Left ventricle myocardium inferior (tissue), 1 donor: ENCODE measurements at regions not wholly inside any gene's neighbourhood (a gene's known extent, or its start where the extent isn't known, plus 50 kb on each side); places are given as distances from the start of the nearest gene placed in this dataset.

Source experiments
- DNase-seq: peaks from one replicate; pipeline ENCODE4 v3.0.0-alpha.2; 2020
- H3K27ac ChIP-seq: fragments of 200-600 bp; replicated peaks from 2 replicates; pipeline ENCODE4 v1.8.0; 2021
- H3K27me3 ChIP-seq: fragments of 200-600 bp; 2 replicates; pipeline ENCODE4 v1.8.0; 2021; ENCODE audit warnings: low read depth
- H3K36me3 ChIP-seq: fragments of 200-600 bp; 2 replicates; pipeline ENCODE4 v1.8.0; 2021
- H3K4me1 ChIP-seq: fragments of 200-600 bp; 2 replicates; pipeline ENCODE4 v1.8.0; 2021
- H3K4me3 ChIP-seq: fragments of 200-600 bp; 2 replicates; pipeline ENCODE4 v1.8.0; 2021; ENCODE audit warnings: mild to moderate bottlenecking, moderate library complexity
- H3K9me3 ChIP-seq: fragments of 200-600 bp; replicated peaks from 2 replicates; pipeline ENCODE4 v1.8.0; 2021
- CTCF ChIP-seq: fragments of 200-600 bp; IDR thresholded peaks from 2 replicates; pipeline ENCODE4 v1.8.0; 2021; ENCODE audit warnings: antibody characterized with exemption, mild to moderate bottlenecking, borderline replicate concordance
- intact Hi-C: fragments of 100-400 bp; cut with micrococcal nuclease; formaldehyde crosslinking; loops from one replicate; pipeline ENCODE4 v1.11.0; 2022
- donor health status: DM: no; HTN: yes; CAD: no; lungs with severe emphysema.

GRCh38 chr5:175328687-175329086 is 115.3 kb downstream of the DRD1 start:
- H3K9me3 ChIP-seq: no peaks in the 10 kb centered on the region
- no peak overlapping the region for H3K4me3 ChIP-seq
- no peak for TF ChIP-seq CTCF
- H3K27ac ChIP-seq: no peak overlapping the region
- DNase-seq: no peak
- no peaks in the 10 kb centered on the region for H3K36me3 ChIP-seq
- intact Hi-C loops: no loop called here
- no peaks in the 10 kb centered on the region for H3K4me1 ChIP-seq
- H3K27me3 ChIP-seq: no peaks in the 10 kb centered on the region

GRCh38 chr5:175328176-175328575 is 115.8 kb downstream of the DRD1 start:
- TF ChIP-seq CTCF: no peak
- intact Hi-C loops: no loop called here
- H3K4me3 ChIP-seq: no peak overlapping the region

GRCh38 chr5:175325681-175326080 is 118.3 kb downstream of the DRD1 start:
- no peaks in the 10 kb centered on the region for H3K4me1 ChIP-seq
- H3K27me3 ChIP-seq: no peaks in the 10 kb centered on the region
- H3K36me3 ChIP-seq: no peaks in the 10 kb centered on the region
- no peak for TF ChIP-seq CTCF
- intact Hi-C loops: no loop called here
- DNase-seq: no peak
- no peaks in the 10 kb centered on the region for H3K9me3 ChIP-seq
- no peak overlapping the region for H3K27ac ChIP-seq
- H3K4me3 ChIP-seq: no peak overlapping the region

More at GRCh38 chr5:175328176-175328575, 115.8 kb downstream of the DRD1 start:
- no peak for DNase-seq
- H3K36me3 ChIP-seq: no peaks in the 10 kb centered on the region
- H3K9me3 ChIP-seq: no peaks in the 10 kb centered on the region
- H3K4me1 ChIP-seq: no peaks in the 10 kb centered on the region
- H3K27me3 ChIP-seq: no peaks in the 10 kb centered on the region
- no peak overlapping the region for H3K27ac ChIP-seq

GRCh38 chr5:175321927-175322532 is 122.0 kb downstream of the DRD1 start:
- Histone ChIP-seq H3K4me1 (no peaks in the 10 kb centered on the region), H3K27me3 (peaks cover 3% of the 10 kb centered on the region), H3K36me3 (no peaks in the 10 kb centered on the region), H3K4me3 (no peak overlapping the region), H3K27ac (no peak overlapping the region), H3K9me3 (no peaks in the 10 kb centered on the region)
- TF ChIP-seq CTCF: no peak
- no peak for DNase-seq
- intact Hi-C loops: no loop called here

- no peak overlapping the region for H3K4me3 ChIP-seq
- H3K27me3 ChIP-seq: peaks cover 23% of the 10 kb centered on the region
- DNase-seq: no peak
- no peak for TF ChIP-seq CTCF
- H3K9me3 ChIP-seq: no peaks in the 10 kb centered on the region
- no peaks in the 10 kb centered on the region for H3K4me1 ChIP-seq
- intact Hi-C loops: no loop called here
- H3K36me3 ChIP-seq: no peaks in the 10 kb centered on the region
- H3K27ac ChIP-seq: no peak overlapping the region
Observed at GRCh38 chr5:175319199-175319598, 124.8 kb downstream of the DRD1 start.

GRCh38 chr5:175317872-175318271 is 126.1 kb downstream of the DRD1 start:
- intact Hi-C loops: no loop called here
- no peaks in the 10 kb centered on the region for H3K4me1 ChIP-seq
- peaks cover 28% of the 10 kb centered on the region for H3K27me3 ChIP-seq
- no peak overlapping the region for H3K4me3 ChIP-seq
- DNase-seq: no peak
- no peak for TF ChIP-seq CTCF
- no peak overlapping the region for H3K27ac ChIP-seq
- no peaks in the 10 kb centered on the region for H3K36me3 ChIP-seq
- no peaks in the 10 kb centered on the region for H3K9me3 ChIP-seq
